Sigmoid colon (tissue), 6 donors: ENCODE measurements at regions not wholly inside any gene's neighbourhood (a gene's known extent, or its start where the extent isn't known, plus 50 kb on each side); places are given as distances from the start of the nearest gene placed in this dataset.

Experiments
- DNase-seq: peaks from one replicate; pipeline ENCODE4 v3.0.0-alpha.2; 2019
- H3K27ac ChIP-seq, 4 donors: fragments of 200-600 bp; sonication (generic); one replicate each; pipeline ENCODE4 v1.5.1; 2016 to 2019; ENCODE audit warnings: mild to moderate bottlenecking in 1 of 4
- H3K27me3 ChIP-seq, 3 donors: fragments of 200-600 bp; sonication (generic); one replicate each; pipeline ENCODE4 v1.5.1; 2019; ENCODE audit warnings: mild to moderate bottlenecking in 1 of 3
- H3K36me3 ChIP-seq, 4 donors: fragments of 200-600 bp; sonication (generic); one replicate each; pipeline ENCODE4 v1.5.1; 2016 to 2019
- H3K4me1 ChIP-seq, 4 donors: fragments of 200-600 bp; sonication (generic); one replicate each; pipeline ENCODE4 v1.5.1; 2017 to 2019
- H3K4me3 ChIP-seq, 4 donors: fragments of 200-600 bp; sonication (generic); one replicate each; pipeline ENCODE4 v1.5.1; 2017 to 2019; ENCODE audit warnings: mild to moderate bottlenecking in 2 of 4, moderate library complexity in 1 of 4
- H3K9me3 ChIP-seq, 4 donors: fragments of 200-600 bp in 3 of 4; sonication (generic) in 3 of 4; one replicate each; pipeline versions ENCODE4 v1.5.1 to v1.6.1; 2013 to 2019
- CTCF ChIP-seq, 4 experiments: fragments of 450-650 bp in 3 of 4; fragments of 200-600 bp in 1 of 4; IDR thresholded peaks; one replicate each; pipeline ENCODE4 v1.5.1; 2016 to 2019; ENCODE audit warnings: antibody characterized with exemption in 4 of 4, mild to moderate bottlenecking in 3 of 4, moderate library complexity in 2 of 4
- EP300 ChIP-seq, 4 donors: sonication (generic); formaldehyde crosslinking; IDR thresholded peaks; one replicate each; pipeline ENCODE4 v1.6.1; 2017; ENCODE audit warnings: antibody characterized with exemption in 4 of 4
- POLR2A ChIP-seq, 2 donors: fragments of 450-650 bp; IDR thresholded peaks; one replicate each; pipeline ENCODE4 v1.6.1; 2016; ENCODE audit warnings: antibody characterized with exemption in 2 of 2, mild to moderate bottlenecking in 2 of 2, moderate library complexity in 2 of 2
- POLR2AphosphoS5 ChIP-seq, 4 donors: sonication (generic); formaldehyde crosslinking; IDR thresholded peaks; one replicate each; pipeline ENCODE4 v1.6.1; 2017; ENCODE audit warnings: antibody characterized with exemption in 4 of 4
- WGBS, 2 donors: extraction: QIAGEN DNeasy Blood & Tissue Kit; methylation state at CpG; one replicate each; pipeline ENCODE4 v1.1.7; 2013; 5-methylcytosine and 5-hydroxymethylcytosine counted together
- intact Hi-C: fragments of 100-400 bp; cut with DNase I; formaldehyde crosslinking; loops from one replicate; pipeline ENCODE4 v1.15.1; 2023
- donor health status: healthy with polysubstance abuse.
- donor health status: healthy.

- Histone ChIP-seq H3K27me3 (no peaks in the 10 kb centered on the region), H3K9me3 (no peaks in the 10 kb centered on the region), H3K4me3 (no peak overlapping the region), H3K27ac (peak overlapping the region in 1 of 4 donors; percentile 76), H3K4me1 (peaks cover 0 to 18% (median 15%) of the 10 kb centered on the region in 4 donors), H3K36me3 (no peaks in the 10 kb centered on the region)
- 88 to 92% methylated on average over 2 of the region's 2 CpGs for whole genome bisulfite sequencing, 2 donors
- TF ChIP-seq POLR2A (IDR thresholded peaks at IDR 0.05) (no peak), CTCF (IDR thresholded peaks at IDR 0.05) (no peak), EP300 (IDR thresholded peaks at IDR 0.05) (no peak), POLR2AphosphoS5 (IDR thresholded peaks at IDR 0.05) (no peak)
- intact Hi-C loops: no loop called here
- no peak for DNase-seq
Observed at GRCh38 chr21:27569091-27569490, 602.2 kb upstream of the ADAMTS5 start.

GRCh38 chr21:27567381-27567780 is 600.5 kb upstream of the ADAMTS5 start:
- no peak for DNase-seq
- intact Hi-C loops: no loop called here
- H3K36me3 ChIP-seq: no peaks in the 10 kb centered on the region
- no peak for TF ChIP-seq POLR2A (IDR thresholded peaks at IDR 0.05)
- no peak for TF ChIP-seq CTCF (IDR thresholded peaks at IDR 0.05)
- TF ChIP-seq EP300 (IDR thresholded peaks at IDR 0.05): no peak
- no peak for TF ChIP-seq POLR2AphosphoS5 (IDR thresholded peaks at IDR 0.05)
- H3K4me3 ChIP-seq: no peak overlapping the region
- 39 to 71% methylated on average over 1 of the region's 1 CpG for WGBS, 2 donors
- no peak overlapping the region for H3K27ac ChIP-seq
- H3K27me3 ChIP-seq: no peaks in the 10 kb centered on the region
- H3K9me3 ChIP-seq: no peaks in the 10 kb centered on the region
- H3K4me1 ChIP-seq: peaks cover 0 to 18% (median 15%) of the 10 kb centered on the region in 4 donors

- no peaks in the 10 kb centered on the region for H3K9me3 ChIP-seq
- H3K4me3 ChIP-seq: no peak overlapping the region
- TF ChIP-seq CTCF (IDR thresholded peaks at IDR 0.05) (no peak), POLR2AphosphoS5 (IDR thresholded peaks at IDR 0.05) (no peak), POLR2A (IDR thresholded peaks at IDR 0.05) (no peak), EP300 (IDR thresholded peaks at IDR 0.05) (no peak)
- no peak overlapping the region for H3K27ac ChIP-seq
- DNase-seq: no peak
- 87 to 88% methylated on average over 6 of the region's 6 CpGs for WGBS, 2 donors
- intact Hi-C loops: no loop called here
- peaks cover 0 to 18% (median 15%) of the 10 kb centered on the region in 4 donors for H3K4me1 ChIP-seq
- H3K27me3 ChIP-seq: no peaks in the 10 kb centered on the region
- no peaks in the 10 kb centered on the region for H3K36me3 ChIP-seq
Observed at GRCh38 chr21:27566521-27566920, 599.6 kb upstream of the ADAMTS5 start.

GRCh38 chr21:27565364-27565763 is 598.5 kb upstream of the ADAMTS5 start:
- WGBS, 2 donors: 92 to 96% methylated on average over 1 of the region's 1 CpG

More at GRCh38 chr21:27565364-27565763, 598.5 kb upstream of the ADAMTS5 start:
- intact Hi-C loops: no loop called here
- H3K36me3 ChIP-seq: no peaks in the 10 kb centered on the region
- H3K4me3 ChIP-seq: no peak overlapping the region
- H3K27ac ChIP-seq: no peak overlapping the region
- H3K9me3 ChIP-seq: no peaks in the 10 kb centered on the region
- no peak for TF ChIP-seq POLR2A (IDR thresholded peaks at IDR 0.05)
- TF ChIP-seq POLR2AphosphoS5 (IDR thresholded peaks at IDR 0.05): no peak
- no peak for TF ChIP-seq CTCF (IDR thresholded peaks at IDR 0.05)
- H3K4me1 ChIP-seq: peaks cover 0 to 9% (median 7%) of the 10 kb centered on the region in 4 donors
- DNase-seq: no peak
- H3K27me3 ChIP-seq: no peaks in the 10 kb centered on the region
